ENCODE measurements at regions not wholly inside any gene's neighbourhood (a gene's known extent, or its start where the extent isn't known, plus 50 kb on each side); places are given as distances from the start of the nearest gene placed in this dataset.

DNA sequence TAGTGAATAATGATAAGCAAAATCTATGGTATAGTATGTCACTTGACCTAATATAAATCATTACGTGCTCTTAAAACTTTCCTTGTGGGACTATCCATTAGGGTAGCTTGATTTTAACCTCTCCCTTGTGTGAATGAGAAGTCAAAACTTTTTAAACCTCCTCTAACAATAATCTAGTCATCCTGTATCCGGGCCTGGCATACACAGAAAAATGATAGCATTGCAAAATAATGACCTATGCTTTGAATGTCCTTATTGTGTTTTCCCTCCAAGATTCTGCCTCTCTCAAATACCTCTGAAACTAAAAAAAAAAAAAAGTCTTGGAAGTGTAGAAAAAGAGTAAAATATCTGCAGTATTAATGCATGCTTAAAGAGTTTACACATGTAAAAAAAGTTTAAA is 250.0 kb upstream of the NDST3 start:
- Histone ChIP-seq H3K27me3 (ENCODE audit: control insufficient read depth, low read length) (no peaks in the 10 kb centered on the region), H3K36me3 (ENCODE audit: control insufficient read depth, low read length) (no peaks in the 10 kb centered on the region), H3K27ac (ENCODE audit: low read depth, low read length) (no peak overlapping the region), H3K4me1 (ENCODE audit: control insufficient read depth, low read length) (no peaks in the 10 kb centered on the region), H3K79me2 (ENCODE audit: control insufficient read depth, low read length) (no peaks in the 10 kb centered on the region), H3K4me3 (ENCODE audit: low read length) (no peak overlapping the region), H3F3A (ENCODE audit: control insufficient read depth, insufficient read depth) (no peaks in the 10 kb centered on the region), H3K4me2 (ENCODE audit: low read length) (no peak overlapping the region), H4K20me1 (ENCODE audit: control insufficient read depth, insufficient read depth, low read depth, low read length) (no peaks in the 10 kb centered on the region), H3K9me3 (ENCODE audit: control insufficient read depth, insufficient read depth, low read length) (no peaks in the 10 kb centered on the region), H3K9me2 (replicated peaks; ENCODE audit: control insufficient read depth, low read length) (no peaks in the 10 kb centered on the region)
- no peak for TF ChIP-seq EZH2phosphoT487 (IDR thresholded peaks at IDR 0.05; ENCODE audit: borderline replicate concordance, low read length)
- TF ChIP-seq, protein P1, sequence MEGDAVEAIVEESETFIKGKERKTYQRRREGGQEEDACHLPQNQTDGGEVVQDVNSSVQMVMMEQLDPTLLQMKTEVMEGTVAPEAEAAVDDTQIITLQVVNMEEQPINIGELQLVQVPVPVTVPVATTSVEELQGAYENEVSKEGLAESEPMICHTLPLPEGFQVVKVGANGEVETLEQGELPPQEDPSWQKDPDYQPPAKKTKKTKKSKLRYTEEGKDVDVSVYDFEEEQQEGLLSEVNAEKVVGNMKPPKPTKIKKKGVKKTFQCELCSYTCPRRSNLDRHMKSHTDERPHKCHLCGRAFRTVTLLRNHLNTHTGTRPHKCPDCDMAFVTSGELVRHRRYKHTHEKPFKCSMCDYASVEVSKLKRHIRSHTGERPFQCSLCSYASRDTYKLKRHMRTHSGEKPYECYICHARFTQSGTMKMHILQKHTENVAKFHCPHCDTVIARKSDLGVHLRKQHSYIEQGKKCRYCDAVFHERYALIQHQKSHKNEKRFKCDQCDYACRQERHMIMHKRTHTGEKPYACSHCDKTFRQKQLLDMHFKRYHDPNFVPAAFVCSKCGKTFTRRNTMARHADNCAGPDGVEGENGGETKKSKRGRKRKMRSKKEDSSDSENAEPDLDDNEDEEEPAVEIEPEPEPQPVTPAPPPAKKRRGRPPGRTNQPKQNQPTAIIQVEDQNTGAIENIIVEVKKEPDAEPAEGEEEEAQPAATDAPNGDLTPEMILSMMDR (IDR thresholded peaks at IDR 0.05; ENCODE audit: low read depth, low read length, poor library complexity, severe bottlenecking), result no peak

DNA sequence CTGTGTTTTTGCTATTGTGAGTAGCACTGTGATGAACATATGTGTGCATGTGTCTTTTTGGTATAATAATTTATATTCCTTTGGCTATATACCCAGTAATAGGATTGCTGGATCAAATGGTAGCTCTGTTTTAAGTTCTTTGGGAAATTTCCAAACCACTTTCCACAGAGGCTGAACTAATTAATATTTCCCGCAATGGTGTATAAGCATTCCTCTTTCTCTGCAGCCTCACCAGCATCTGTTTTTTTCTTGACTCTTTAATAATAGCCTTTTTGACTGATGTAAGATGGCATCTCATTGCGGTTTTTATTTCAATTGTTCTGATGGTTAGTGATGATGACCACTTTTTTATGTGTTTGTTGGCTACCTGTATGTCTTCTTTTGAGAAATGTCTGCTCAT is 247.7 kb upstream of the NDST3 start:
- Histone ChIP-seq H3K79me2 (ENCODE audit: control insufficient read depth, low read length) (no peaks in the 10 kb centered on the region), H3K27ac (ENCODE audit: low read depth, low read length) (no peak overlapping the region), H3K27me3 (ENCODE audit: control insufficient read depth, low read length) (no peaks in the 10 kb centered on the region), H3K4me2 (ENCODE audit: low read length) (no peak overlapping the region), H3K9me2 (replicated peaks; ENCODE audit: control insufficient read depth, low read length) (no peaks in the 10 kb centered on the region), H3F3A (ENCODE audit: control insufficient read depth, insufficient read depth) (no peaks in the 10 kb centered on the region), H3K4me1 (ENCODE audit: control insufficient read depth, low read length) (no peaks in the 10 kb centered on the region), H3K9me3 (ENCODE audit: control insufficient read depth, insufficient read depth, low read length) (no peaks in the 10 kb centered on the region), H3K4me3 (ENCODE audit: low read length) (no peak overlapping the region), H3K36me3 (ENCODE audit: control insufficient read depth, low read length) (no peaks in the 10 kb centered on the region), H4K20me1 (ENCODE audit: control insufficient read depth, insufficient read depth, low read depth, low read length) (no peaks in the 10 kb centered on the region)
- no peak for TF ChIP-seq EZH2phosphoT487 (IDR thresholded peaks at IDR 0.05; ENCODE audit: borderline replicate concordance, low read length)
- TF ChIP-seq, protein P1 (IDR thresholded peaks at IDR 0.05; ENCODE audit: low read depth, low read length, poor library complexity, severe bottlenecking), result no peak

DNA sequence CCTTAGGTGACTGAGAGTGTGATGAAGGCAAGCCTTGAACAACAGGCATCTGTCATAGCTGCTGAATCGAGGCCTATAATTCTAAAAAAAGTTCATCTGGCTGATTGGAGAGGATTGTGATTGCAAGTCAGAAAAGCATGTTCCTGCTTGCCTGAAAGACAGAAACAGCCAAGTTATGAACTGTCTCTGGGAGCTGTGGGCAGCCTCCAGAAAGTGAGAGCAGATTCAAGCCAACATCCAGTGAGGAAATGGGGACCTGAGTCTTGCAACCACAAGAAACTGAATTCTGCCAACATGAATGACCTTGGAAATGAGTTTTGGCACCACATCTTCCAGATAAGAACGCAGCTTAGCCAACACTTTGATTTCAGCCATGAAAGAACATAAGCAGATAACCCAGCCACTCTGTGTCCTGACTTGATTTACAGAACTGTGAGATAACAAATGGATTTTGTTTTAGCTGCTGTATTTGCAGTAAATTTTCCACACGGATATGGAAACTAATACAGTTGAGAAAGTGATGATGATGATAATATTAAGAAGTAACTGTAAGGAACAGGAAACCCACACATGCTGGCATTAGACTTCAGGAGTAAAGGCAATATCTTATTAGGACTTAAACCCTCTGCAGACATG is 240.3 kb upstream of the NDST3 start:
- Histone ChIP-seq H3K79me2 (ENCODE audit: control insufficient read depth, low read length) (no peaks in the 10 kb centered on the region), H3K4me2 (ENCODE audit: low read length) (no peak overlapping the region), H3K27ac (ENCODE audit: low read depth, low read length) (no peak overlapping the region), H3K9me3 (ENCODE audit: control insufficient read depth, insufficient read depth, low read length) (no peaks in the 10 kb centered on the region), H3K27me3 (ENCODE audit: control insufficient read depth, low read length) (no peaks in the 10 kb centered on the region), H3K9me2 (replicated peaks; ENCODE audit: control insufficient read depth, low read length) (no peaks in the 10 kb centered on the region), H3F3A (ENCODE audit: control insufficient read depth, insufficient read depth) (no peaks in the 10 kb centered on the region), H3K4me3 (ENCODE audit: low read length) (no peak overlapping the region), H3K4me1 (ENCODE audit: control insufficient read depth, low read length) (no peaks in the 10 kb centered on the region), H4K20me1 (ENCODE audit: control insufficient read depth, insufficient read depth, low read depth, low read length) (no peaks in the 10 kb centered on the region), H3K36me3 (ENCODE audit: control insufficient read depth, low read length) (no peaks in the 10 kb centered on the region)
- TF ChIP-seq, protein P1 (IDR thresholded peaks at IDR 0.05; ENCODE audit: low read depth, low read length, poor library complexity, severe bottlenecking), result no peak
- no peak for TF ChIP-seq EZH2phosphoT487 (IDR thresholded peaks at IDR 0.05; ENCODE audit: borderline replicate concordance, low read length)
